Renal cortical epithelial cell (primary cell): ENCODE measurements at regions not wholly inside any gene's neighbourhood (a gene's known extent, or its start where the extent isn't known, plus 50 kb on each side); places are given as distances from the start of the nearest gene placed in this dataset.
A peak's percentile ranks its signal among the peaks of the same experiment; 100 is the strongest.
"Not testable (repeated sequence)": the region's sequence is repeated elsewhere in the genome, so short reads cannot be mapped to it uniquely, and the experiment has no call there.

Experiments used
- DNase-seq: peaks from one replicate; pipeline ENCODE4 v3.0.0-alpha.2; 2011; ENCODE audit warnings: low read depth

DNA sequence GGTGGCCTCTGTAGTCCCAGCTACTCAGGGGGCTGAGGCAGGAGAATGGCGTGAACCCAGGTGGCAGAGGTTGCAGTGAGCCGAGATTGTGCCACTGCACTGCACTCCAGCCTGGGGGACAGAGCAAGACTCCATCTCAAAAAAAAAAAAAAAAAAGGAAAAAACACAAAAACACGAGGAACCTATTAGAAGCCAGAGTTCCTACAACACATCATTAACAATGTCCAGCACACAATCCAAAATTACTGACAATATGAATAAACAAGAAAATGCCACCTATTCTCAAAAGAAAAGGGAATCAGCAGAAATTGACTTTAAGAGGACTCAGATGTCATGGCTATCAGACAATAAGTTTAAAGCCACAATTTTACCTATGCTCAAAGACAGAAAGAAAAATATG lies 57.3 kb upstream of the HS3ST3A1 start:
- not testable (repeated sequence) for DNase-seq

GRCh38 chr17:13665872-13666635 lies 64.3 kb upstream of the HS3ST3A1 start:
- DNase-seq = no peak

- no peak for DNase-seq
These were observed 69.6 kb upstream of the HS3ST3A1 start for GRCh38 chr17:13671341-13671740.

GRCh38 chr17:13671771-13672170 lies 70.0 kb upstream of the HS3ST3A1 start:
- no peak for DNase-seq

DNA sequence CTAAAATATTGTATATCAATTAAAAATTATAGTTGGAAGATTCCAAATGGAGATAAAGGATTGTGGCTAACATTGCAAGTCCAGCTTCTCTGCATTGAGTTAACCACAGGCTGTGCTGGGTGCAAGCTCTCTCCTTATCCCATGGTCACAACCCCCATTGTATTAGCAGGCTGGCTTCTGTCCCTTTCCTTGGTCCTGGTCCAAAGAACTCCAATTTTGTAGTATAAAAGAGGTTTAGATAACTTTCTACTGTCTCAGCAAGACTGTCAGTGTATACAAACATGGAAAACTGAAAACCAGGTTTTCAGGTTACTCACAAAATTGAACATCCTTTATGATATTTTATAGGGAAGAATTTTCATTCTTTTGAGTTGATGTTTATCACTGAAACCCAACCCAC lies 76.6 kb upstream of the HS3ST3A1 start:
- no peak for DNase-seq

DNA sequence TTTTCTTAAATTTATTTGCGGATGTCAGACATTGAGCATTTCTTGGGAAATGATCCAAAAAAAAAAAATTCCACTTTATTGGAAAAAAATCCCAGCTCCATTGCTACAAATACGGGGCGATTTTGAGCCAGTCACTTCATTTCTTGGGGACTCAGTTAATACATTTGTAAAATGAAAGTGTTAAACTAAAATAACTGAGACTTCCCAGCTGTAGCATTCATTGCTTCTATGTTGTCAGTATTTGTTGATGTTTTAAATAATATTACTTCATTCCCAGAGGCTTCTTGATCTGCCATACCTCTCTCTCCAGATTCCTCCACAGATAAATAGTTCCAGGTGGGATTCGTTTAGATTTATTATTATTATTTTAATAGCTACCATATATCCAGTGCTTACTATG lies 77.1 kb upstream of the HS3ST3A1 start:
- no peak for DNase-seq

DNA sequence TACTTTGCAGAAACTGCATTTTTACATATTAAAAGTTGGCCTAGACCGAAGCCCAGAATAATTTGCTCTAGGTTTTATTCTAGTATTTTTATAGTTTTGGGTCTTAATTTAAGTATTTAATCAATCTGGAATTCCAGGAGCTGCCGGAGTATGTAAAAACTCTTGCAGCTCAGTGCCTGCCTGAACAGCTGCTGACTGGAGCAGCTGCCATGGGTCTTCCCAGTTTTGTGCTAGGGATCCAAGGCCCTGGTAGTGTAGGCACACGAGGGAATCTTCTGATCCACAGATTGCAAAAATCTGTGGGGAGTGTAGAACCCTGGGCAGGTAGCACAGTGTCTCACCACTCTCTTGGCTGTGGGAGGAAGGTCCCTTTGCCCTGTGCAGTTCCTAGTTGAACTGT lies 87.0 kb upstream of the HS3ST3A1 start:
- DNase-seq = no peak

GRCh38 chr17:13690806-13691205 lies 89.1 kb upstream of the HS3ST3A1 start:
- no peak for DNase-seq

- DNase-seq = no peak
These were observed 93.2 kb upstream of the HS3ST3A1 start for GRCh38 chr17:13694934-13695333.

- no peak for DNase-seq
These were observed 97.1 kb upstream of the HS3ST3A1 start for GRCh38 chr17:13698832-13699231.

- no peak for DNase-seq
These were observed 97.5 kb upstream of the HS3ST3A1 start for GRCh38 chr17:13699261-13699660.

DNA sequence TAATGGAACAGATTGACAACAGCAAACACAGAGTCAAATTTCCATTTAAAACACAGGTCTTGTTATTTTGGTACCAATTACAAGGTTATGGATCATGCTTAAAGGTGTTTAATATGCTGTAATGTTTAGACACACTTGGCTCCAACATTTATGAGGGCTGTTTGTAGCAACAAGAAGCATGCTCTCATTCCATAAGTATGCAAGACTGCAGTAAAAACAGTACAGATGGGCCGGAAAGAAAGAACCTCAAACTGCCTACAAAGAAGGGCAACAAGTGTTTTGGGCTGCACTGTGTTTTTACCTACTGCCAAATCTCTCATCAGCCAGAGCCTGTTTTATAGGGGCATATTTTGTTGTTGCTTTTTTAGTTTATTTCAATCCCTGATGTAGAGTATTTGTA lies 100.5 kb upstream of the HS3ST3A1 start:
- no peak for DNase-seq

- peak; percentile 21 for DNase-seq
These were observed 102.6 kb upstream of the HS3ST3A1 start for GRCh38 chr17:13704333-13704732.

- DNase-seq = no peak
These were observed 103.5 kb upstream of the HS3ST3A1 start for GRCh38 chr17:13705221-13705620.

DNA sequence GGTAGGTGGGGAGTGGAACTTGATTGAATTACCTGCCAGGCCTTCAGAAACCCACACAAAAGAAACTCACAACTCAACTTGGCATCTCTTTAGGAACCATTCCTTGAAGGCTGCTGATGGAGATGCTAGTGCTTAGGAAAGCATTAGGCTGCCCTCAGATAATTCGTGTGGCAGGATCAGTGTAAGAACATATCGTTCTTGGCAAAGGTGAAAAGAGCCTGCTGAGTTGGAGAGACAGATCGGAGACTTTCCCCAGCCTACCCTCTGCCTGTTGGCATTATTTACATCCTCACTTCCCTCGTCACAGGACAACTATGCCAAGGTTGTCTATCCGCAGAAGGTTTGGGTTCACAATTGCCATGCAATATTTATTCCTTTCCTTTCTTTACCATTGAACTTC lies 120.0 kb upstream of the HS3ST3A1 start:
- DNase-seq = no peak

GRCh38 chr17:13725288-13725990 lies 123.7 kb upstream of the HS3ST3A1 start:
- peak; percentile 25 for DNase-seq

DNA sequence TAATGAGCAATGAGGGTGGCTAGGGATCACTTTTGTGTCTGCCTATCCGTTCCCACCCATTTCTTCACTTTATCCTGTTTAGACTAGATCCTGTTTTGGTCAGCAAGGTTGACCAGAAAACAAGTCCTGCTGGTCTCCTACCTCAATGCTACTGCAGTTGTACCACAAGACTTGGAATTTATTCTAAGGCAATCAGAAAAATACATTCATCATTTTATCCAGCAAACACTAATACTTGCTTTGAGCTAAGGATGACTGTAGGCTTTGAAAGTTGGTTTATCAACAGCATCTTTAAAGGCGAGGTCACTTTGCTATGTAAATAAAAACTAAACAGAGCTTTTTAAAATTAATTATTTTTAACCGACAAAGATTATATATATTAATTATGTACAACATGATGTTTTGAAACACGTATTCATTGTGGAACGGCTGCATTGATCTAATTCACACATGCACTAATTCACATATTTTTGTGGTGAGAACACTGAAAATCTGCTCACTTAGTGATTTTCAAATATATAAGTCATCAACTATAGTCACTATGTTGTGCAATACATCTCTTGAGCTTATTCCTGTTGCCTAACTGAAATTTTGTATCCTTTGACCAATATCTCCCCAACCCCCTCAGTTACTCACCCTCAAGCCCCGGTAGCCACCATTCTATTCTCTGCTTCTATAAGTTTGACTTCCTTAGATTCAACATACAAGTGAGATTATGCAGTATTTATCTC lies 125.9 kb upstream of the HS3ST3A1 start:
- peak; percentile 33 for DNase-seq

- DNase-seq = peak; percentile 16
These were observed 127.1 kb upstream of the HS3ST3A1 start for GRCh38 chr17:13728781-13729180.

- DNase-seq = no peak
These were observed 127.9 kb upstream of the HS3ST3A1 start for GRCh38 chr17:13729466-13730134.

DNA sequence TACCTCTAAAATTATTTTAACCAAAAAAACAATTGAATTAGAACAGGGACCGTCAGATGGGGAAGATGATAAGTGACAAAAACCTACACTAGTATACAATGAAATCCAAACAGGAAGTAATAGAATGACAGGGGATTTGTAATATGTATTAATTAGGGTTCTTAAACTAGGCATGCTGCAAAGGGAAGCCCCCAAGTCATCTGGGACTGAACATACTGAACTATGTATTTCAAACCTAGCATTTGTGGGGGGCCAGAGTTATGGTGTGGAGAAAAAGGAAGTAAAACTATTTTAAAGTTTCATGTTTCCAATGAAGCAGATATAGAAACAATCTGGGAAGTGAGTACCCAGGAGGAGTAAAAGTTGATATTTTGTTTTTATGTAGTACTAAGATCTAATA lies 133.2 kb upstream of the HS3ST3A1 start:
- DNase-seq = no peak

- DNase-seq = no peak
These were observed 133.7 kb upstream of the HS3ST3A1 start for GRCh38 chr17:13735444-13735843.

DNA sequence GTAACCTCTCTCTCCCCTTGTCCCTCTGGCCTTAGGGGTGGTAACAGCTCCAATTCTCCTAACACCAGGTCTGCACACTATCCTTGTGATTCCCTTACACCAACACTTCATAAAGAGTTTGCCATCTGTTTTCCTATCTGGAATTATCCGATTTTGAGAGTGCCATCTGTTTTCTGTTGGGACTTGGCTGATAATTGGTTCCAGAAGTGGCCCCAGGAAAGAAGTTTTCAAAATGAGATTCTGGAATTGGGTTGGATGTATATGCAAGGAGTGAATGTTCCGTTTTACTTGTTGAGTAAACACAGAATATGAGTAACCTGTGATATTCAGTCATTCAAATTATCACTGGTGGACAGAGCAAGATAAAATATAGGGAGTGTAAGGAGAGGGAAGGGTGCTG lies 134.1 kb upstream of the HS3ST3A1 start:
- DNase-seq = no peak
